Esophagus squamous epithelium (tissue), 5 donors: ENCODE measurements at regions not wholly inside any gene's neighbourhood (a gene's known extent, or its start where the extent isn't known, plus 50 kb on each side); places are given as distances from the start of the nearest gene placed in this dataset.

Experiments used
- DNase-seq: peaks from one replicate; lab custom pipeline; 2025; lab: John Stamatoyannopoulos, UW
- H3K27ac ChIP-seq, 4 donors: fragments of 200-600 bp; sonication (generic); one replicate each; pipeline ENCODE4 v1.5.1; 2016 to 2019; ENCODE audit warnings: mild to moderate bottlenecking in 1 of 4
- H3K27me3 ChIP-seq, 4 donors: fragments of 200-600 bp; sonication (generic); 1 replicate in 3 of 4; 2 replicates in 1 of 4; pipeline versions ENCODE4 v1.5.1 to v1.6.0; 2017 to 2021; ENCODE audit warnings: antibody characterized with exemption in 1 of 4
- H3K36me3 ChIP-seq, 3 donors: fragments of 200-600 bp; sonication (generic); one replicate each; pipeline ENCODE4 v1.5.1; 2016 to 2019
- H3K4me1 ChIP-seq, 3 donors: fragments of 200-600 bp; sonication (generic); one replicate each; pipeline ENCODE4 v1.5.1; 2017 to 2019
- H3K4me3 ChIP-seq, 4 donors: fragments of 200-600 bp; sonication (generic); 1 replicate in 3 of 4; 2 replicates in 1 of 4; pipeline ENCODE4 v1.5.1; 2016 to 2019; ENCODE audit warnings: mild to moderate bottlenecking in 2 of 4, moderate library complexity in 1 of 4
- H3K9me3 ChIP-seq, 3 donors: fragments of 200-600 bp; sonication (generic); one replicate each; pipeline ENCODE4 v1.5.1; 2016 to 2019
- CTCF ChIP-seq, 6 experiments: fragments of 450-650 bp in 4 of 6; fragments of 200-600 bp in 2 of 6; sonication (generic) in 2 of 6; IDR thresholded peaks; one replicate each; pipeline ENCODE4 v1.5.1; 2016 to 2019; ENCODE audit warnings: antibody characterized with exemption in 6 of 6, mild to moderate bottlenecking in 4 of 6, moderate library complexity in 4 of 6
- POLR2A ChIP-seq, 4 donors: fragments of 450-650 bp; IDR thresholded peaks; one replicate each; pipeline ENCODE4 v1.6.1; 2017; ENCODE audit warnings: antibody characterized with exemption in 4 of 4, mild to moderate bottlenecking in 4 of 4, moderate library complexity in 3 of 4
- WGBS, 2 donors: methylation state at CpG; one replicate each; pipeline ENCODE4 v1.1.5; 2018; 5-methylcytosine and 5-hydroxymethylcytosine counted together
- intact Hi-C: fragments of 100-400 bp; cut with DNase I; formaldehyde crosslinking; loops from one replicate; pipeline ENCODE4 v1.15.0; 2022
- donor health status: DM: yes; HTN: yes; CAD: no.

DNA sequence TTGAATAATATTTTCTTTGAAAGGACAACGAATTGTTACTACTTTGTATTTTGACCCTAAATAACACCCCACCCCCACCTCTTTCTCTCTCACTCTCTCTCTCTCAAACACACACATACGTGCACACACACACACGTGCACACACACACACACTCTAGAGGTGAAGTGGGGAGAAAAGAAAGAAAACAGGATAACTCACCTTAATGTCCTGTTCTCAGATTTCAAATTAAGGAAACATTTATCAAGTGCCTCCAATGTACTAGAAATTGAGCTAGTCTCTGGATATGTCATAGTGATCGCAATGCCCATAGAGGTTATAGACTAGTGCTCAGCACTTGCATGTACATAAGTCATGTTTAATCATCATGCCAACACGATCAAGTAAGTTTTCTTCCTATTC is 1483.6 kb upstream of the SEL1L start:
- no peak overlapping the region for H3K4me3 ChIP-seq
- TF ChIP-seq CTCF (IDR thresholded peaks at IDR 0.05) = no peak
- TF ChIP-seq POLR2A (IDR thresholded peaks at IDR 0.05) = no peak
- H3K27ac ChIP-seq = no peak overlapping the region
- no peak for DNase-seq
- H3K36me3 ChIP-seq = no peaks in the 10 kb centered on the region
- H3K9me3 ChIP-seq = no peaks in the 10 kb centered on the region
- no peaks in the 10 kb centered on the region for H3K27me3 ChIP-seq
- no peaks in the 10 kb centered on the region for H3K4me1 ChIP-seq
- intact Hi-C loops = no loop called here
- WGBS, 2 donors = 70 to 71% methylated on average over 5 of the region's 5 CpGs

- Histone ChIP-seq H3K27ac (no peak overlapping the region), H3K4me3 (no peak overlapping the region), H3K36me3 (no peaks in the 10 kb centered on the region), H3K27me3 (no peaks in the 10 kb centered on the region), H3K4me1 (no peaks in the 10 kb centered on the region), H3K9me3 (no peaks in the 10 kb centered on the region)
- 68 to 72% methylated on average over 3 of the region's 3 CpGs for WGBS, 2 donors
- DNase-seq = no peak
- intact Hi-C loops = no loop called here
- TF ChIP-seq POLR2A (IDR thresholded peaks at IDR 0.05) (no peak), CTCF (IDR thresholded peaks at IDR 0.05) (no peak)
Measured at GRCh38 chr14:83019744-83020414, 1486.2 kb upstream of the SEL1L start.

- Histone ChIP-seq H3K4me1 (no peaks in the 10 kb centered on the region), H3K27me3 (no peaks in the 10 kb centered on the region), H3K27ac (no peak overlapping the region), H3K4me3 (no peak overlapping the region), H3K9me3 (no peaks in the 10 kb centered on the region), H3K36me3 (no peaks in the 10 kb centered on the region)
- 73 to 81% methylated on average over 2 of the region's 2 CpGs for WGBS, 2 donors
- TF ChIP-seq POLR2A (IDR thresholded peaks at IDR 0.05) = no peak
- TF ChIP-seq CTCF (IDR thresholded peaks at IDR 0.05) = no peak
- no peak for DNase-seq
- intact Hi-C loops = no loop called here
Measured at GRCh38 chr14:83021323-83021722, 1487.7 kb upstream of the SEL1L start.

DNA sequence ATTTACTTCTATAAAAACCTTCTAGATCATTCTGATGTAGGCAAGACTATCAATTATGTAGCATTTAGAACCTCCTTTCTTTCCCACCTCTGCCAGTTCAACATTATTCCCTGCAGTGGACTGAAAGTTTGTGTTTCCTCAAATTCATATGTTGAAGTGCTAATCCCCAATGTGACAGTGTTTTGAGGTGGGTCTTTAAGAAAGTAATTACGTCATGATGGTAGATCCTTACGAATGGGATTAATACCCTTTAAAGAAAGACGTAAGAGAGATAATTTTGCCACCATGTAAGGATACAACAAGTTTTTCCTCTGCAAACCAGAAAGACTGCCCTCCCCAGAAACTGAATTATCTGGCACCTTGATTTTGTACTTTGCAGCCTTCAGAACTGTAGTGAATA is 1489.7 kb upstream of the SEL1L start:
- H3K4me1 ChIP-seq = no peaks in the 10 kb centered on the region
- no peaks in the 10 kb centered on the region for H3K9me3 ChIP-seq
- intact Hi-C loops = no loop called here
- 81 to 90% methylated on average over 3 of the region's 3 CpGs for WGBS, 2 donors
- DNase-seq = no peak
- TF ChIP-seq CTCF (IDR thresholded peaks at IDR 0.05) = no peak
- TF ChIP-seq POLR2A (IDR thresholded peaks at IDR 0.05) = no peak
- no peak overlapping the region for H3K27ac ChIP-seq
- H3K27me3 ChIP-seq = no peaks in the 10 kb centered on the region
- no peak overlapping the region for H3K4me3 ChIP-seq
- H3K36me3 ChIP-seq = no peaks in the 10 kb centered on the region

GRCh38 chr14:83041224-83041623 is 1507.6 kb upstream of the SEL1L start:
- H3K27ac ChIP-seq = no peak overlapping the region
- H3K27me3 ChIP-seq = no peaks in the 10 kb centered on the region
- no peak for DNase-seq
- H3K9me3 ChIP-seq = no peaks in the 10 kb centered on the region
- H3K4me3 ChIP-seq = no peak overlapping the region
- TF ChIP-seq CTCF (IDR thresholded peaks at IDR 0.05) = no peak
- TF ChIP-seq POLR2A (IDR thresholded peaks at IDR 0.05) = no peak
- WGBS, 2 donors = 51 to 54% methylated on average over 2 of the region's 2 CpGs
- intact Hi-C loops = no loop called here
- no peaks in the 10 kb centered on the region for H3K4me1 ChIP-seq
- H3K36me3 ChIP-seq = no peaks in the 10 kb centered on the region
